PC-3 (cell line): ENCODE measurements at regions not wholly inside any gene's neighbourhood (a gene's known extent, or its start where the extent isn't known, plus 50 kb on each side); places are given as distances from the start of the nearest gene placed in this dataset.

Experiments used
- EZH2 ChIP-seq: fragments of 300-600 bp; sonication (generic); IDR thresholded peaks from one replicate; pipeline ENCODE4 v1.6.1; 2017; ENCODE audit warnings: antibody characterized with exemption, mild to moderate bottlenecking, low read length; ENCODE audit not compliant: unreplicated experiment
- EZH2phosphoT487 ChIP-seq: fragments of 300-600 bp; sonication (generic); IDR thresholded peaks from 2 replicates; pipeline ENCODE4 v1.6.1; 2018; ENCODE audit warnings: mild to moderate bottlenecking, antibody characterized with exemption, low read length, borderline replicate concordance
- TF ChIP-seq, protein P1 (sequence below): fragments of 300-600 bp; sonication (generic); conservative IDR thresholded peaks from 2 replicates; pipeline ENCODE4 v1.5.1; 2017; ENCODE audit warnings: antibody characterized with exemption, low read depth, mild to moderate bottlenecking, low read length

DNA sequence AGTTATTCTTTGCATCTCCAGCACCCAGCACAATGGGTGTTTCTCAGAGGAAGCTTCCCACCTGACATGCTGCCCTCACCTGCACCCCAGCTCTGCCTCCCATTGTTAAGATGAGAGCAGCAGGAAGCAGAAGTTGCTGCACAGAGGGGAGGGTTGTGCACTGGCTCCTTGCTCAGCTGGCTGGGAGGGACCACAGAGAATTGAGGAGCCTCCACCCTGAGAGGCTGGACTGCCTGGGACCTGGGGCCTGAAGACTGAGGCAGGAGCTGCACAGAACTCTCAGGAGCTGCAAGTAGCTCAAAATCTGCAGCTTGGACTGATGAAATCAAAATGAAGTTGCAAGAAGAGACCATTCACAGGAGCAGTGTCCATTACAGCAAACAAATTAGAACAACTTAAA is 222.3 kb upstream of the LINGO1 start:
- TF ChIP-seq, protein P1, sequence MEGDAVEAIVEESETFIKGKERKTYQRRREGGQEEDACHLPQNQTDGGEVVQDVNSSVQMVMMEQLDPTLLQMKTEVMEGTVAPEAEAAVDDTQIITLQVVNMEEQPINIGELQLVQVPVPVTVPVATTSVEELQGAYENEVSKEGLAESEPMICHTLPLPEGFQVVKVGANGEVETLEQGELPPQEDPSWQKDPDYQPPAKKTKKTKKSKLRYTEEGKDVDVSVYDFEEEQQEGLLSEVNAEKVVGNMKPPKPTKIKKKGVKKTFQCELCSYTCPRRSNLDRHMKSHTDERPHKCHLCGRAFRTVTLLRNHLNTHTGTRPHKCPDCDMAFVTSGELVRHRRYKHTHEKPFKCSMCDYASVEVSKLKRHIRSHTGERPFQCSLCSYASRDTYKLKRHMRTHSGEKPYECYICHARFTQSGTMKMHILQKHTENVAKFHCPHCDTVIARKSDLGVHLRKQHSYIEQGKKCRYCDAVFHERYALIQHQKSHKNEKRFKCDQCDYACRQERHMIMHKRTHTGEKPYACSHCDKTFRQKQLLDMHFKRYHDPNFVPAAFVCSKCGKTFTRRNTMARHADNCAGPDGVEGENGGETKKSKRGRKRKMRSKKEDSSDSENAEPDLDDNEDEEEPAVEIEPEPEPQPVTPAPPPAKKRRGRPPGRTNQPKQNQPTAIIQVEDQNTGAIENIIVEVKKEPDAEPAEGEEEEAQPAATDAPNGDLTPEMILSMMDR = no peak
- TF ChIP-seq EZH2phosphoT487 (no peak), EZH2 (no peak)
